Liver (tissue), 8 donors: ENCODE measurements at regions not wholly inside any gene's neighbourhood (a gene's known extent, or its start where the extent isn't known, plus 50 kb on each side); places are given as distances from the start of the nearest gene placed in this dataset.

ENCODE experiments used
- DNase-seq: peaks from one replicate; pipeline ENCODE4 v3.0.0-alpha.2; 2017; ENCODE audit warnings: low spot score
- H3K27ac ChIP-seq, 2 donors: one replicate each; pipeline ENCODE4 v1.7.0; 2013; ENCODE audit warnings: inconsistent platforms in 2 of 2, low read length in 2 of 2, control low read depth in 1 of 2, low read depth in 1 of 2, mild to moderate bottlenecking in 1 of 2
- H3K27me3 ChIP-seq, 4 donors: one replicate each; pipeline versions ENCODE4 v1.6.1 to v1.7.0; 2013; ENCODE audit warnings: low read length in 3 of 4, inconsistent platforms in 1 of 4, mild to moderate bottlenecking in 1 of 4, moderate library complexity in 1 of 4; ENCODE audit not compliant: control insufficient read depth in 4 of 4, insufficient read depth in 4 of 4
- H3K36me3 ChIP-seq, 4 donors: one replicate each; pipeline versions ENCODE4 v1.6.1 to v1.7.0; 2013; ENCODE audit warnings: low read length in 3 of 4, mild to moderate bottlenecking in 3 of 4, low read depth in 1 of 4, moderate library complexity in 1 of 4; ENCODE audit not compliant: control insufficient read depth in 4 of 4, insufficient read depth in 3 of 4
- H3K4me1 ChIP-seq, 4 donors: one replicate each; pipeline versions ENCODE4 v1.6.1 to v1.7.0; 2013; ENCODE audit warnings: low read length in 3 of 4, mild to moderate bottlenecking in 3 of 4, moderate library complexity in 1 of 4; ENCODE audit not compliant: control insufficient read depth in 4 of 4, insufficient read depth in 4 of 4
- H3K4me3 ChIP-seq, 3 donors: one replicate each; pipeline versions ENCODE4 v1.6.1 to v1.7.0; 2013; ENCODE audit warnings: low read length in 3 of 3, control low read depth in 1 of 3, low read depth in 1 of 3, mild to moderate bottlenecking in 1 of 3
- H3K9ac ChIP-seq, 2 donors: one replicate each; pipeline ENCODE4 v1.7.0; 2013; ENCODE audit warnings: low read length in 2 of 2, mild to moderate bottlenecking in 2 of 2, moderate library complexity in 2 of 2, control low read depth in 1 of 2, low read depth in 1 of 2
- H3K9me3 ChIP-seq, 4 donors: one replicate each; pipeline versions ENCODE4 v1.6.1 to v1.7.0; 2013; ENCODE audit warnings: low read length in 3 of 4; ENCODE audit not compliant: control insufficient read depth in 4 of 4
- ATF3 ChIP-seq: IDR thresholded peaks from 2 replicates; pipeline ENCODE4 v1.6.1; 2016; ENCODE audit warnings: antibody characterized with exemption
- CTCF ChIP-seq: fragments of 150-350 bp; IDR thresholded peaks from 2 replicates; pipeline ENCODE4 v1.5.1; 2017; ENCODE audit warnings: improper control_type of control experiment, low read depth, low read length; ENCODE audit not compliant: missing input control
- EGR1 ChIP-seq, 2 donors: IDR thresholded peaks; 2 replicates each; pipeline ENCODE4 v1.6.1; 2016 to 2018; ENCODE audit warnings: antibody characterized with exemption in 2 of 2, low read depth in 2 of 2
- FOXA1 ChIP-seq: IDR thresholded peaks from 2 replicates; pipeline ENCODE4 v1.6.1; 2016; ENCODE audit warnings: antibody characterized with exemption
- FOXA2 ChIP-seq: IDR thresholded peaks from 2 replicates; pipeline ENCODE4 v1.6.1; 2016; ENCODE audit warnings: antibody characterized with exemption
- GABPA ChIP-seq, 2 donors: IDR thresholded peaks in 1 of 2; conservative IDR thresholded peaks in 1 of 2; 2 replicates each; pipeline ENCODE4 v1.6.1; 2016; ENCODE audit warnings: antibody characterized with exemption in 2 of 2, mild to moderate bottlenecking in 1 of 2, moderate library complexity in 1 of 2
- HNF4A ChIP-seq, 2 donors: conservative IDR thresholded peaks; 2 replicates each; pipeline ENCODE4 v1.6.1; 2016; ENCODE audit warnings: antibody characterized with exemption in 2 of 2, mild to moderate bottlenecking in 2 of 2
- HNF4G ChIP-seq: IDR thresholded peaks from 2 replicates; pipeline ENCODE4 v1.6.1; 2016; ENCODE audit warnings: antibody characterized with exemption
- JUND ChIP-seq, 2 donors: IDR thresholded peaks; 2 replicates each; pipeline ENCODE4 v1.6.1; 2016; ENCODE audit warnings: antibody characterized with exemption in 2 of 2
- MAX ChIP-seq: IDR thresholded peaks from 2 replicates; pipeline ENCODE4 v1.6.1; 2016; ENCODE audit warnings: antibody characterized with exemption
- NR2F2 ChIP-seq: IDR thresholded peaks from 2 replicates; pipeline ENCODE4 v1.6.1; 2016; ENCODE audit warnings: antibody characterized with exemption
- RAD21 ChIP-seq, 2 donors: IDR thresholded peaks; 2 replicates each; pipeline ENCODE4 v1.6.1; 2016; ENCODE audit warnings: antibody characterized with exemption in 2 of 2, mild to moderate bottlenecking in 2 of 2
- RXRA ChIP-seq, 2 donors: IDR thresholded peaks; 2 replicates each; pipeline ENCODE4 v1.6.1; 2017 to 2018; ENCODE audit warnings: antibody characterized with exemption in 2 of 2, mild to moderate bottlenecking in 1 of 2
- SP1 ChIP-seq: IDR thresholded peaks from 2 replicates; pipeline ENCODE4 v1.6.1; 2018; ENCODE audit warnings: antibody characterized with exemption, mild to moderate bottlenecking
- TAF1 ChIP-seq: conservative IDR thresholded peaks from 2 replicates; pipeline ENCODE4 v1.6.1; 2016; ENCODE audit warnings: antibody characterized with exemption, mild to moderate bottlenecking
- YY1 ChIP-seq: IDR thresholded peaks from 2 replicates; pipeline ENCODE4 v1.6.1; 2016; ENCODE audit warnings: antibody characterized with exemption, mild to moderate bottlenecking
- WGBS: extraction: QIAGEN DNeasy Blood & Tissue Kit; methylation state at CpG from one replicate; pipeline ENCODE4 v1.1.7; 2013; 5-methylcytosine and 5-hydroxymethylcytosine counted together
- TF ChIP-seq, protein P1 (sequence below): IDR thresholded peaks from 2 replicates; pipeline ENCODE4 v1.6.1; 2016; ENCODE audit warnings: antibody characterized with exemption, mild to moderate bottlenecking
- TF ChIP-seq, protein P2 (sequence below): IDR thresholded peaks from 2 replicates; pipeline ENCODE4 v1.6.1; 2016; ENCODE audit warnings: antibody characterized with exemption
- donor health status: healthy.
- donor health status: healthy.
- donor health status: healthy.
- donor health status: healthy.
- donor health status: healthy.

DNA sequence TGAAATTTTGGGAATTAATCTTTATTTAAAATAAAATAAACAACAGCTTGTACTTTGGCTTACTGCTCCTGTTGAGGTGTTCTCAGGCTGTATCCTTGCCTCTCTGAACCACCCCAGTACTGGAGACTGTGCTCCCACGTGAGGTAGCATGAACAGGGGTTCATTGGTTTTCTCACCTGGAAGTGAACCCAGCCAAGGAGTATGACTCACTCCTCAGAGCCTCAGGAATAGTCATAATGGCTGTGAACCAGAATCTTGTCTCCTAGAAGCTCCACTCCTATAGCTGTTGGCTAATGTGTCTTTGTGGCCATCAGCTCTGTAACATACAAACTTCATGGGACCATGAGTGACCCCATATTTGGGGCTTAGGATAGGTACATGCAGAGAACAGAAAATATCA lies 122.5 kb upstream of the ST8SIA2 start:
- Histone ChIP-seq H3K27me3 (no peaks in the 10 kb centered on the region), H3K4me3 (no peak overlapping the region), H3K4me1 (no peaks in the 10 kb centered on the region), H3K9me3 (no peaks in the 10 kb centered on the region), H3K9ac (no peak overlapping the region), H3K27ac (no peak overlapping the region), H3K36me3 (no peaks in the 10 kb centered on the region)
- DNase-seq = no peak
- 64% methylated on average over 1 of the region's 1 CpG for WGBS
- TF ChIP-seq HNF4A (conservative IDR thresholded peaks at IDR 0.05) (no peak), GABPA (IDR thresholded peaks at IDR 0.05 in 1 of 2, conservative IDR thresholded peaks at IDR 0.05 in 1 of 2) (no peak), RAD21 (IDR thresholded peaks at IDR 0.05) (no peak), FOXA1 (no peak), MAX (no peak), RXRA (IDR thresholded peaks at IDR 0.05) (no peak), JUND (IDR thresholded peaks at IDR 0.05) (no peak), EGR1 (IDR thresholded peaks at IDR 0.05; ENCODE audit: low read depth in 2 of 2) (no peak), HNF4G (no peak), NR2F2 (no peak), SP1 (no peak)
- TF ChIP-seq, protein P1, sequence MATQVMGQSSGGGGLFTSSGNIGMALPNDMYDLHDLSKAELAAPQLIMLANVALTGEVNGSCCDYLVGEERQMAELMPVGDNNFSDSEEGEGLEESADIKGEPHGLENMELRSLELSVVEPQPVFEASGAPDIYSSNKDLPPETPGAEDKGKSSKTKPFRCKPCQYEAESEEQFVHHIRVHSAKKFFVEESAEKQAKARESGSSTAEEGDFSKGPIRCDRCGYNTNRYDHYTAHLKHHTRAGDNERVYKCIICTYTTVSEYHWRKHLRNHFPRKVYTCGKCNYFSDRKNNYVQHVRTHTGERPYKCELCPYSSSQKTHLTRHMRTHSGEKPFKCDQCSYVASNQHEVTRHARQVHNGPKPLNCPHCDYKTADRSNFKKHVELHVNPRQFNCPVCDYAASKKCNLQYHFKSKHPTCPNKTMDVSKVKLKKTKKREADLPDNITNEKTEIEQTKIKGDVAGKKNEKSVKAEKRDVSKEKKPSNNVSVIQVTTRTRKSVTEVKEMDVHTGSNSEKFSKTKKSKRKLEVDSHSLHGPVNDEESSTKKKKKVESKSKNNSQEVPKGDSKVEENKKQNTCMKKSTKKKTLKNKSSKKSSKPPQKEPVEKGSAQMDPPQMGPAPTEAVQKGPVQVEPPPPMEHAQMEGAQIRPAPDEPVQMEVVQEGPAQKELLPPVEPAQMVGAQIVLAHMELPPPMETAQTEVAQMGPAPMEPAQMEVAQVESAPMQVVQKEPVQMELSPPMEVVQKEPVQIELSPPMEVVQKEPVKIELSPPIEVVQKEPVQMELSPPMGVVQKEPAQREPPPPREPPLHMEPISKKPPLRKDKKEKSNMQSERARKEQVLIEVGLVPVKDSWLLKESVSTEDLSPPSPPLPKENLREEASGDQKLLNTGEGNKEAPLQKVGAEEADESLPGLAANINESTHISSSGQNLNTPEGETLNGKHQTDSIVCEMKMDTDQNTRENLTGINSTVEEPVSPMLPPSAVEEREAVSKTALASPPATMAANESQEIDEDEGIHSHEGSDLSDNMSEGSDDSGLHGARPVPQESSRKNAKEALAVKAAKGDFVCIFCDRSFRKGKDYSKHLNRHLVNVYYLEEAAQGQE = no peak
- TF ChIP-seq, protein P2, sequence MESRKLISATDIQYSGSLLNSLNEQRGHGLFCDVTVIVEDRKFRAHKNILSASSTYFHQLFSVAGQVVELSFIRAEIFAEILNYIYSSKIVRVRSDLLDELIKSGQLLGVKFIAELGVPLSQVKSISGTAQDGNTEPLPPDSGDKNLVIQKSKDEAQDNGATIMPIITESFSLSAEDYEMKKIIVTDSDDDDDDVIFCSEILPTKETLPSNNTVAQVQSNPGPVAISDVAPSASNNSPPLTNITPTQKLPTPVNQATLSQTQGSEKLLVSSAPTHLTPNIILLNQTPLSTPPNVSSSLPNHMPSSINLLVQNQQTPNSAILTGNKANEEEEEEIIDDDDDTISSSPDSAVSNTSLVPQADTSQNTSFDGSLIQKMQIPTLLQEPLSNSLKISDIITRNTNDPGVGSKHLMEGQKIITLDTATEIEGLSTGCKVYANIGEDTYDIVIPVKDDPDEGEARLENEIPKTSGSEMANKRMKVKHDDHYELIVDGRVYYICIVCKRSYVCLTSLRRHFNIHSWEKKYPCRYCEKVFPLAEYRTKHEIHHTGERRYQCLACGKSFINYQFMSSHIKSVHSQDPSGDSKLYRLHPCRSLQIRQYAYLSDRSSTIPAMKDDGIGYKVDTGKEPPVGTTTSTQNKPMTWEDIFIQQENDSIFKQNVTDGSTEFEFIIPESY = no peak

GRCh38 chr15:92272106-92272505 lies 121.6 kb upstream of the ST8SIA2 start:
- H3K4me3 ChIP-seq = no peak overlapping the region
- no peak overlapping the region for H3K27ac ChIP-seq
- no peak overlapping the region for H3K9ac ChIP-seq
- DNase-seq = no peak
- no peak for TF ChIP-seq RXRA (IDR thresholded peaks at IDR 0.05)
- TF ChIP-seq MAX = no peak
- TF ChIP-seq, protein P2 = no peak
- TF ChIP-seq NR2F2 = no peak
- TF ChIP-seq FOXA2 = no peak
- TF ChIP-seq HNF4A (conservative IDR thresholded peaks at IDR 0.05) = no peak
- TF ChIP-seq CTCF = no peak
- TF ChIP-seq RAD21 (IDR thresholded peaks at IDR 0.05) = no peak
- TF ChIP-seq ATF3 = no peak
- TF ChIP-seq YY1 = no peak
- TF ChIP-seq SP1 = no peak
- TF ChIP-seq JUND (IDR thresholded peaks at IDR 0.05) = no peak
- TF ChIP-seq, protein P1 = no peak
- no peak for TF ChIP-seq GABPA (IDR thresholded peaks at IDR 0.05 in 1 of 2, conservative IDR thresholded peaks at IDR 0.05 in 1 of 2)
- TF ChIP-seq HNF4G = no peak
- TF ChIP-seq EGR1 (IDR thresholded peaks at IDR 0.05; ENCODE audit: low read depth in 2 of 2) = no peak
- no peak for TF ChIP-seq FOXA1
- TF ChIP-seq TAF1 = no peak
- H3K36me3 ChIP-seq = no peaks in the 10 kb centered on the region
- WGBS = 100% methylated on average over 1 of the region's 1 CpG
- H3K27me3 ChIP-seq = no peaks in the 10 kb centered on the region
- no peaks in the 10 kb centered on the region for H3K4me1 ChIP-seq
- H3K9me3 ChIP-seq = no peaks in the 10 kb centered on the region
